Renal pelvis (tissue), 1 donor: ENCODE measurements at regions not wholly inside any gene's neighbourhood (a gene's known extent, or its start where the extent isn't known, plus 50 kb on each side); places are given as distances from the start of the nearest gene placed in this dataset.
"Not testable (repeated sequence)": the region's sequence is repeated elsewhere in the genome, so short reads cannot be mapped to it uniquely, and the experiment has no call there.

Experiments used
- DNase-seq: peaks from one replicate; pipeline ENCODE4 v3.0.0-alpha.2; 2013

DNA sequence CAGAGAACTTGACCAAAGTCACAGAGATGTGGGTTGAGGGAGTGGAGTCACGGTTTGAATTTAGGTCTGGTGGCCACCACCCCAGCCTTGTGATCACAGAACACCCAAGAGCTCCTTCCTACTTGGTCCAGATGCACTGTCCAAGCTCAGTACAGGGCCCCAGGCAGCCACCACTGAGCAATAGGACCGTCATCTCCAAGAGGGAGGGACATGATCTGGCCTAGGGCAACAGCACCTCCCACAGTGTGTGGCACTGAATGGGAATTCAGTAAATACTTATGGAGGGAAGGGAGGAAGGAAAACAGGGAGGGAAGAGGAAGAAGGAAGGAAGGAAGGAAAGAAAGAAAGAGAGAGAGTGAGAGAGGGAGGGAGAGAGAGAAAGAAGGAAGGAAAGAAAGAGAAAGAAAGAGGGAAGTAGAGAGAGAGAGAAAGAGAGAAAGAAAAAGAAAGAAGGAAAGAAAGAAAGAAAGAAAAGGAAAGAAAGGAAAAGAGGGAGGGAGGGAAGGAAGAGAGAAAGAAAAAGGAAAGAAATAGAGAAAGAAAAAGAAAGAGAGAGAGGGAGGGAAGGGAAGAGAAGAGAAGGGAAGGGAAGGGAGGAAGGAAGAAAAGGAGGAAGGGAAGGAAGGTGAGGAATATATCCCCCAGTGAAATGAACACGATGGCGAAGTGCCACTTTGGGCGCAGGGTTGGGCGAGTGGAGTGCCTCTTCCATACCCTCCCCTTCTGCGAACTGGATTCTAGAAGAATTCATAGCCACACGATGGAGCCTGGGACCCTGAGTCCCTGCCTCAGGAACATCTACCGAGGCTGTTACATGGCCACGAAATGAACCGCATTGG, 243.7 kb downstream of the TFAP2C start:
- DNase-seq = no peak

- DNase-seq = no peak
These were observed 244.7 kb downstream of the TFAP2C start for GRCh38 chr20:56873836-56874235.

- DNase-seq = no peak
These were observed 246.1 kb downstream of the TFAP2C start for GRCh38 chr20:56875052-56875659.

DNA sequence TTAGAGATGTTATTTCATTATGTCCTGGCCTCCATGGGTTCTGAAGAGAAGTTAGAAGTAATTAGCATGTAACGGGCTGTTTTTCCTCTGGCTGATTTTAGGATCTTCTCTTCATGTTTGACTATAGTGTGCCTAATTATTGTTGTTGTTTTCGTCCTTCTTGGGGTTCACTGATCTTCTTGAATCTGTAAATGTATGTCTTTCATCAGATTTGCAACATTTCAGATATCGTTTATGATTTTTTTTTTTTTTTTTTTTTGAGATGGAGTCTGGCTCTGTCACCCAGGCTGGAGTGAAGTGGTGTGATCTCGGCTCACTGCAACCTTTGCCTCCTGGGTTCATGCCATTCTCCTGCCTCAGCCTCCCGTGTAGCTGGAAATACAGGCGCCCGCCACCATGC, 246.7 kb downstream of the TFAP2C start:
- no peak for DNase-seq

- DNase-seq = no peak
These were observed 256.4 kb downstream of the TFAP2C start for GRCh38 chr20:56885521-56885920.

- DNase-seq = no peak
These were observed 260.9 kb downstream of the TFAP2C start for GRCh38 chr20:56890011-56890410.

DNA sequence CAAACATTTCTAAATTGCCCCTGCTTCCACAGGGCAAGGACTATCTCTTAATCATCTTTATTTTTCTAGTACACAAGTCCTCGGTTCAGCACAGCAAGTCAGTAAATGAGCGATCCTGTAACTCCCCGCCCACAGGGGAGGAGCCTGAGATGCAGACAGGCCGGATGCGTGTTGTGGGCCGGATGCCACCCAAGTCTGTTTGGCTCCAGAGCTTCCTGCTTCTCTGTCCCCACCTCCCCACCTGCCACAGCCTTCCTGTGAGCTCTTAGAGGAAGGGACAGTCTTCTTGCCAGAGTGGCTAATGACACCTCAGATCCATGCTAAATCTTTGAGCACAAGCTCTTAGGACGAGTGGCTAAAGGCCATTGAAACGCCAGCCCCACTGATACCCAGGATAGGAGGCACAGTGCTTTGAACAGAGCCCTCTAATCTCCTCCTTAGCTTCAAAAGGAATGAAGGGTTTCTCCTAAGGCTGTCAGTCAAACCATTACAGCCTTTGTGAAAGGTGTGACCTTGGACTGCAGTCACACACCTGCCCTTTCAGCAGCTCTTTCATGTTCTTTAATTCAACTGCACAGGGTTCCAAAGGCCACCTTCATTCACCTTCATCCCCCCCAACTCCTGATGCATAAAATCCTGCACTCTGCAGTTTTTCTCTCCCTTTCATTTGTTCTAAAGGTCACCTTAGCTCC, 264.3 kb downstream of the TFAP2C start:
- DNase-seq = no peak

GRCh38 chr20:56896447-56896846, 267.3 kb downstream of the TFAP2C start:
- DNase-seq = no peak

- no peak for DNase-seq
These were observed 268.3 kb downstream of the TFAP2C start for GRCh38 chr20:56897318-56897957.

- DNase-seq = no peak
These were observed 268.8 kb downstream of the TFAP2C start for GRCh38 chr20:56897958-56898349.

DNA sequence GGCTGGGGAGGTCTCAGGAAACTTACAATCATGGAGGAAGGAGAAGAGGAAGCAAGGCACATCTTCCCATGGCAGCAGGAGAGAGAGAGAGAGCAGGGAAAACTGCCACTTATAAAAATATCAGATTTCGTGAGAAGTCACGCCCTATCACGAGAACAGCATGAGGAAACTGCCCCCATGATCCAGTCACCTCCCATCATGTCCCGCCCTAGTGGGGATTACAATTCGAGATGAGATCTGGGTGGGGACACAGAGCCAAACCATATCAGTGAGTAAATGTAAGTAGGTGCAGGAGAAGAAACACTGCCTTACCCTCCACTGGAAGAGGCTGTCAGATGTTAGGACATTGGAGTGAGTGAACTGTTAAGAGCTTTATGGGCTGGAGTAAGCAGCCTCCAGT, 270.4 kb downstream of the TFAP2C start:
- no peak for DNase-seq

GRCh38 chr20:56900252-56900651, 271.1 kb downstream of the TFAP2C start:
- DNase-seq = no peak

DNA sequence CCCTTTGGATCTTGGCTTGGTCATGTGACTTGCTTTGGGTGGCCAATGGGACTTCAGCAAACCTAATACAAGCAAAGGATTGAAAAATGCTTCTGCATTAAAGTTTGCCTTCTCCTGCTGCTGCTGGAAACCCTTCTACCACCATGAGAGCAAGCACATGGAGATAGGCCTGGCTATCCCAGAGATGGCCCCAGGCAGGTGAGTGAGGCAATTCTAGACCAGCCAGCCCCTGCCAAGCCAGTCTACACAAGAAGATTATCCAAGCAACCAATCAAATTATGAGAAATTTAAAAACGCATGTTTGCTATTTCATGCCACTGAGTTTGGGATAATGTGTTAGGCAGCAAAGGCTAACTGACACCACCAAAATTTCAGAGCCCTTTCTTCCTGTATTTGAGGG, 274.3 kb downstream of the TFAP2C start:
- no peak for DNase-seq

GRCh38 chr20:56903858-56904257, 274.8 kb downstream of the TFAP2C start:
- DNase-seq = no peak

- DNase-seq = no peak
These were observed 281.0 kb downstream of the TFAP2C start for GRCh38 chr20:56909918-56910714.

GRCh38 chr20:56911946-56912345, 282.8 kb downstream of the TFAP2C start:
- DNase-seq = no peak

DNA sequence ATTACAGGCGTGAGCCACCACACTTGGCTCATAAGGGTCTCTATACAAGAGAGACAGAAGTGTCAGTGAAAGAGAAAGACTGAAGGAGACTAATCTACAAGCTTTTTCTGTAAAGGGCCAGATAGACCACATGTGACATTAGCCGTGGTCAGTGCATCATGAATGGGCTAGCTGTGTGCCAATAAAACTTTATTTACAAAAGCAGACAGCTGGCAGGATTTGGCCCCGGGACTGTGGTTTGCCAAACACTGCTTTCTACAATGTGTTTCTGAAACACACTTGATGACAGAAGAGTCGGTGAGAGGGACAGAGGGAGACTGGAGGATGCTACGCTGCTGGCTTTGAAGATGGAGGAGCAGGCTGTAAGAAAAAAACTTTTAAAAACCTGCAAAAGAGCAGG, 285.4 kb downstream of the TFAP2C start:
- DNase-seq = no peak

DNA sequence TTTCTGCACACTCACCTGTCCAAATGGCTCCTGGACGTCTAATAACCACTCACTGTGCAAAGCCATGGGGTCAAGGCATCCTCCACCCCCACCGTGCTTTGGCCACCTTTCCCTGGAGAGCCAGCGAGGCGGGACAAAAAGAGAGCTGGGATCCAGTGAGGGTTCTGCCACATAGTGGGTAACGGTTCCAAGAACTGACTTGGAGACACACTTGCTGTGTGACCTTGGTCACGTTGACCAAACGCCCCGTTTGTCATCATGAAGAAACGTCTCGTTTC, 287.2 kb downstream of the TFAP2C start:
- no peak for DNase-seq

GRCh38 chr20:56920041-56920440, 290.9 kb downstream of the TFAP2C start:
- DNase-seq = not testable (repeated sequence)

- no peak for DNase-seq
These were observed 293.4 kb downstream of the TFAP2C start for GRCh38 chr20:56922497-56922896.

- DNase-seq = no peak
These were observed 295.4 kb downstream of the TFAP2C start for GRCh38 chr20:56924292-56925081.
